ENCODE measurements at regions not wholly inside any gene's neighbourhood (a gene's known extent, or its start where the extent isn't known, plus 50 kb on each side); places are given as distances from the start of the nearest gene placed in this dataset.
"Not testable (repeated sequence)": the region's sequence is repeated elsewhere in the genome, so short reads cannot be mapped to it uniquely, and the experiment has no call there.

DNA sequence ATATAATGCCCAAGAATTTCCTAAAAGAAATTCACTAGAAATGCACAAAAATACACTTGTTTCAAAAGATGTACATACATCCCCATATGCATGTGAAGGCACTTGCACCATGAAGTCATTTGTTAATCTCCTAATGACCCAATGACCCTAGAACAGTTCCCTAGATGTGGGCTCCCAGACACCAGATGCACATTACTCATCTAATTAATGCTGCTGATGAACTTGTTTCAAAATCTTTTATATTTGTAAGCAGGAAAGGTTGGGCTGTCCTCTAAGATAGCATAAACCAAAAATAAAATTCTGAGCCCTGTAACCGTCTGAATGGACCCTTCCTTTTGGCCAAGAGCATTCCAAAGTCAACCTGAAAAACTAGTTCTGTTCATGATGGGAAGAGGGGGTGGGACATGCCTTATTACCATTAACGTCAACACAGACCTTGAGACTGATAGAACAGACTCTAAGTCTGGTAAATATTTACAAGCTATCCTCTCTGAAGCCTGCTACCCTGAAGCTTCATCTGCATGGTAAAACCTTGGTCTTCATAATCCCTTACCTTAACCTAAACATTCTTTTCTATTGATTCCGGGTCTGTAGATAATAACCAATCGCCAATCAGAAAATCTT is 91.0 kb upstream of the DAPK1 start:
- TF ChIP-seq, protein P1, sequence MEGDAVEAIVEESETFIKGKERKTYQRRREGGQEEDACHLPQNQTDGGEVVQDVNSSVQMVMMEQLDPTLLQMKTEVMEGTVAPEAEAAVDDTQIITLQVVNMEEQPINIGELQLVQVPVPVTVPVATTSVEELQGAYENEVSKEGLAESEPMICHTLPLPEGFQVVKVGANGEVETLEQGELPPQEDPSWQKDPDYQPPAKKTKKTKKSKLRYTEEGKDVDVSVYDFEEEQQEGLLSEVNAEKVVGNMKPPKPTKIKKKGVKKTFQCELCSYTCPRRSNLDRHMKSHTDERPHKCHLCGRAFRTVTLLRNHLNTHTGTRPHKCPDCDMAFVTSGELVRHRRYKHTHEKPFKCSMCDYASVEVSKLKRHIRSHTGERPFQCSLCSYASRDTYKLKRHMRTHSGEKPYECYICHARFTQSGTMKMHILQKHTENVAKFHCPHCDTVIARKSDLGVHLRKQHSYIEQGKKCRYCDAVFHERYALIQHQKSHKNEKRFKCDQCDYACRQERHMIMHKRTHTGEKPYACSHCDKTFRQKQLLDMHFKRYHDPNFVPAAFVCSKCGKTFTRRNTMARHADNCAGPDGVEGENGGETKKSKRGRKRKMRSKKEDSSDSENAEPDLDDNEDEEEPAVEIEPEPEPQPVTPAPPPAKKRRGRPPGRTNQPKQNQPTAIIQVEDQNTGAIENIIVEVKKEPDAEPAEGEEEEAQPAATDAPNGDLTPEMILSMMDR (conservative IDR thresholded peaks at IDR 0.05; ENCODE audit: low read depth, low read length), result no peak
- DNase-seq (ENCODE audit: low read depth), result no peak

DNA sequence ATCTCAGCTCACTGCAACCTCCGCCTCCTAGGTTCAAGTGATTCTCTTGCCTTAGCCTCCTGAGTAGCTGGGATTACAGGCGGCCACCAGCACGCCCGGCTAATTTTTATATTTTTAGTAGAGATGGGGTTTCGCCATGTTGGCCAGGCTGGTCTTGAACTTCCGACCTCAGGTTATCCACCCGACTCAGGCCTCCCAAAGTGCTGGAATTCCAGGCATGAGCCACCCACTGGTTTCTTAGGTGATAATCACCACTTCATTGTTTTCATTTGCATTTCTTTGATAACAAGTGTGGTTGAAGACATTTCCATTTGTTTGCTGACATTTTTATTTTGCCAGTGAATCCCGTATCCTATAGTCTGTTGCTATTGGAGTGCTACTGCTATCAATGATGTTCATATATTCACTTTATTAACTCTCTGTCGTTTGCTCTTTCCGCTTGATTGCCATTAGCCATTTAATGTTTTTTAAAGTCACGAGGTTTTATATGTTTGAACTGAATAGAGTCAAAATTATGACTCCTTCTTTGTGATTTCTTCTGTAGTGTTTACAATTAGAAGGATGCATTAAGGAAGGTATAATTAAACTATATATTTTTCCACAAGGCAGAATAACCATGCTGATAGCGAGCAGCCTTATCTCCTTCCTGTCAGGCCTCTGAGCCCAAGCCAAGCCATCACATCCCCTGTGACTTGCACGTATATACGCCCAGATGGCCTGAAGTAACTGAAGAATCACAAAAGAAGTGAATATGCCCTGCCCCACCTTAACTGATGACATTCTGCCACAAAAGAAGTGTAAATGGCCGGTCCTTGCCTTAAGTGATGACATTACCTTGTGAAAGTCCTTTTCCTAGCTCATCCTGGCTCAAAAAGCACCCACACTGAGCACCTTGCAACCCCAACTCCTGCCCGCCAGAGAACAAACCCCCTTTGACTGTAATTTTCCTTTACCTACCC is 87.3 kb upstream of the DAPK1 start:
- DNase-seq (ENCODE audit: low read depth), result peak; percentile 47
- H3K4me3 ChIP-seq (ENCODE audit: low read depth, low read length), result not testable (repeated sequence)

More for the DNA sequence above, 91.0 kb upstream of the DAPK1 start:
- no peak overlapping the region for H3K4me3 ChIP-seq (ENCODE audit: low read depth, low read length)

DNA sequence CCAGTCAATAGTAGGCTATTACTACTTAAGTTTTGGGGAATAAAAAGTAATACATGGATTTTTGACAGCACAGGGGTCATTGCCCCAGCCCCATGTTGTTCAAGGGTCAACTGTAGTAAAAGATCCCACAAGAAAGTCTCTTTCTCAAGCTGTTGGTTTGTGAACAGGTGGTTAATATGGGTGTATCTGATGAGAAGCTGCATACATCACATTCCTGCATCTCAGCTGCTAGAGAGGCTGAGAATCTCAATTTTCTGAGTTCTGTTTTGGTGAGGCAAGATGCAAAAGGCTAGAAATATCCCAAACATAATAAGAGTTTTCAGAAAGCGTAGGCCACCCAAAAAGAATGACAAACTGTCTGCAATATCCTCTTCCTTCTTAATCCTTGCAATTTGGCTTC is 76.8 kb upstream of the DAPK1 start:
- TF ChIP-seq, protein P1 (conservative IDR thresholded peaks at IDR 0.05; ENCODE audit: low read depth, low read length), result no peak
- H3K4me3 ChIP-seq (ENCODE audit: low read depth, low read length), result no peak overlapping the region
- DNase-seq (ENCODE audit: low read depth), result no peak

DNA sequence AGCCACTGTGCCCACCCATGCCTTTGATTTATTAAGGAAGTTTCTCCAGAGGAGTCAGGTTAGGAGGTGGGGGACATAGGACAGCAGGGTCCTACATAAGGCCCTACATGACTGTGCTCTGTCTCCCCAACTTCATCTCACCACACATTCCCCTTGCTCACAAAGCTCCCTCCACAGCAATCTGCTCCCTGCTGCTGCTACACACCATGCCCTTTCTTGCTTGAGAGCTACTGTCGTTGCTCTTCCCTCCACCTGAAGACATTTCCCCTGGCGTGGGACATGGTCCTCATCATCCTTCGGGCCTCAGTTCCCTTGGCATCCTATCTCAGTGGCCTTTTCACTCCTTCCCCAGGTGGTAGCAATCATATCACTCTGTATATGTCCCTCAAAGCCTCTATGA is 75.9 kb upstream of the DAPK1 start:
- H3K4me3 ChIP-seq (ENCODE audit: low read depth, low read length), result no peak overlapping the region
- TF ChIP-seq, protein P1 (conservative IDR thresholded peaks at IDR 0.05; ENCODE audit: low read depth, low read length), result no peak
- DNase-seq (ENCODE audit: low read depth), result no peak

DNA sequence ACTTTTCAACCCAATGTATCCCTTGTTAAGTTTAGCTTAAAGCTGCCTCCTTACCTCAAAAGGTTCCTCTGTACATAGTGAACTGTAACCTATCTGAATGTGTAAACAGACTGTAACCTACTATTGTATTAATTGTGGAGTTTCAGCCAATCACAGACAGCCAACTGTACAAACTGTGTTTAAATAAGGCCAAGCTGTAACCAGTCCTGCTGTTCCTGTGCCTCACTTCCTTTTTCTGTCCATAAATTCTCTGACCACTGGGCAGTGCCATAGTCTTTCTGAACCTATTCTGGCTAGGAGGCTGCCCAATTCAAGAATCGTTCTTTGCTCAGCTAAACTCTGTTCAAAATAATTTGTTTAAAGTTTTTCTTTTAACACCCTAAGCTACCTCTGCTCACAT is 74.7 kb upstream of the DAPK1 start:
- no peak for DNase-seq (ENCODE audit: low read depth)
- TF ChIP-seq, protein P1 (conservative IDR thresholded peaks at IDR 0.05; ENCODE audit: low read depth, low read length), result peak; percentile 12
- no peak overlapping the region for H3K4me3 ChIP-seq (ENCODE audit: low read depth, low read length)

DNA sequence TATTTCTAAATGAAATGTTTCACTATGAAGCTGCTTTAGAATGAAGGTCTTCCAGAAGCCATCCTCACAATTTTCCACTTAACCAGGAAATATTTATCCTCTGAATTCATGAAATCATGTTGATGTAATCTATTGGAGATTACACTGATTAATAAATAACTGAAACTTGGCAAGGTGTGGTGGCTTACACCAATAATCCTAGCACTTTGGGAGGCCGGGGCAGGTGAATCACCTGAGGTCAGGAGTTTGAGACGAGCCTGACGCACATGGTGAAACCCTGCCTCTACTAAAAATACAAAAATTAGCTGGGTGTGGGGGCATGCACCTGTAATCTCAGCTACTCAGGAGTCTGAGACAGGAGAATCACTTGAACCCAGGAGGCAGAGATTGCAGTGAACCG is 73.8 kb upstream of the DAPK1 start:
- not testable (repeated sequence) for DNase-seq (ENCODE audit: low read depth); H3K4me3 ChIP-seq (ENCODE audit: low read depth, low read length)

DNA sequence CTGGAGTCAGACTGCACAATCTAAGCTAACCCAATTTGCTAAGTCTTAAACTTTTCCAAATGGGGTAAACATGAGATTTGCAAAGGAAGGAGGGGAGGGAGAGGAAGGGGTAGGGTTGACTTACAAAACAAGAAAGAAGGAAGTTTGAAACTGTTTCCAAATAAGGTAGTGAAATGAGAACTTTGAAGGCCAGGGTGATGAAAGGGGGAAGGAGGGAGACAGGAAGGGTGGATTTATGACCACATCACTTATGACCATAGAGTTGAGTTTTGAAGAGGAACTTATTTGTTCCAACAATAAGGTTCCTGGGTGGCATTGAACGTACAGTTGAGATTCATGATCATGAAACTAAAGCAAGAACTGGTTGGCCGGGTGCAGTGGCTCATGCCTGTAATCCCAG is 72.5 kb upstream of the DAPK1 start:
- no peak overlapping the region for H3K4me3 ChIP-seq (ENCODE audit: low read depth, low read length)
- TF ChIP-seq, protein P1 (conservative IDR thresholded peaks at IDR 0.05; ENCODE audit: low read depth, low read length), result no peak
- no peak for DNase-seq (ENCODE audit: low read depth)

All from choroid plexus epithelial cell (primary cell).